ENCODE measurements at regions not wholly inside any gene's neighbourhood (a gene's known extent, or its start where the extent isn't known, plus 50 kb on each side); places are given as distances from the start of the nearest gene placed in this dataset.

- TF ChIP-seq CTCF (IDR thresholded peaks at IDR 0.05), result no peak
- TF ChIP-seq EZH2 (IDR thresholded peaks at IDR 0.05; ENCODE audit: borderline replicate concordance, insufficient read depth, low read depth, low read length, poor library complexity, severe bottlenecking), result no peak
These were observed 224.8 kb downstream of the ZNF608 start for GRCh38 chr5:124521461-124522230.
